SW480 (cell line): ENCODE measurements at regions not wholly inside any gene's neighbourhood (a gene's known extent, or its start where the extent isn't known, plus 50 kb on each side); places are given as distances from the start of the nearest gene placed in this dataset.
A peak's percentile ranks its signal among the peaks of the same experiment; 100 is the strongest.
"Not testable (repeated sequence)": the region's sequence is repeated elsewhere in the genome, so short reads cannot be mapped to it uniquely, and the experiment has no call there.

Source experiments
- DNase-seq: peaks from one replicate; pipeline ENCODE4 v3.0.0-alpha.2; 2016; ENCODE audit warnings: low spot score

GRCh38 chr4:111267786-111268185, 644.9 kb upstream of the PITX2 start:
- DNase-seq: no peak

DNA sequence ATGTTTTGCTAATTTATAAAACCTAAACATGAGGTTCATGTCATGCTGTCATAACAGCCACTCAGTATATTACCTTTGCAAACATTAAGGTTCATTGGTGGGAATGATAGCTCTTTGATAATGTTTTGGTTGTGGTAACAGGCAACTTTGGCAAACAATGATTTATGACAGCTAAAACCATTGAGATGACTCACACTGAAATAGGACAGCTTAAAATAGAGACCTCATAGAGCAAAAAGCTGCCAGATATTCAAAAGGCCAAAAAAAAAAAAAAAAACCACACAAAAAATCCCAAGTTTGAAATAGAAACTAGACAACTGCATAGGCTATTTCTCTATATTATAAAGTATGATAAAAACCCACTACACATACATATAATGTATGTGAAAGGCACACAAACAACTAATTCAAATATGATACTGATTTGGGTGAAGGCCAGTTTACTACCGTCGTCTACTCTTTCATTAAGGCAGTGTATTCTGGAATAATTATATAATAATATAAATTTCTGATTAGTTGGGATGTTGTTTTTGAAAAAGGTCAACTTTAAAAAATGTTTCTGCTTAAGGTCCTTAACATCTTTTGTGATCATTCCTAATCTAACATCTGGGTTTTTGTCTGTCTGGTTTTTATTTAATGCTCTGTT, 646.0 kb upstream of the PITX2 start:
- peak; percentile 77 for DNase-seq

GRCh38 chr4:111269439-111269838, 646.6 kb upstream of the PITX2 start:
- DNase-seq: no peak

DNA sequence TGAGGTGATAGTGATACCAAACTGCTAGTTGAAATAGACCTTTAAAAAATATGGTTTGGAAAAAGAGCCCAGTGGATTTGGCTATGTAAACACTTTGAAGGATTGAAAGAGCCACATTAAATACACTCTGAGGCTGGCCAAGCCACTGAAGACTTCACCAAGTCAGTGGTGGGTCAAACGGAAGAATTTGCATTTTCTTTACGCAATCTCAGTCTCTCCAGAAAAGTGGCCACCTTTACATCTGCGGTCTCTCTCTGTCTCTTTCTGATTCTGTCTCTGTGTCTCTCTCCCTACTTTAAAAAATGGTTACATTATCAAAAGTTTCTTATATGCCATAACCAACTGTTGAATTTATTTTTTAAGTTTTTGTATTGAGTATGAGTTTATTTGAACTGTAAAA, 651.2 kb upstream of the PITX2 start:
- DNase-seq: no peak

DNA sequence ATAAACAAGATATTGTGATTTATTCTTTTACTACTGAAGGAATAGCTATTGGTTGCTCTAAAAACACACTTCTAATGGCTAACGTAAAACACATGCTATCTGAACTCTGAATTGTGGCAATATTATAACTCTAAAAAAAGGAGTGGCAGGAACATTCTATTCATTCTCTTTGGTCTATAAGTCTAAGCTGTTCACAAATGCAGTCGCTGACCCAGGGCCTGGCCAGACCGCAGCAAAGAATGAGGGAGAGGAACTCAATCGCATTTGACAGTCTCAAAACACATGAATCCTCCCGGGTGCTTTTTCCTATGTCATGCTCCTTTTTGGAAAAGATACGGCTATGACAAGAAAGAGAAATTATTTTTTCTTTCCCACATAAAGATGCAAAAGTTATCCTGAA, 651.6 kb upstream of the PITX2 start:
- DNase-seq: no peak

DNA sequence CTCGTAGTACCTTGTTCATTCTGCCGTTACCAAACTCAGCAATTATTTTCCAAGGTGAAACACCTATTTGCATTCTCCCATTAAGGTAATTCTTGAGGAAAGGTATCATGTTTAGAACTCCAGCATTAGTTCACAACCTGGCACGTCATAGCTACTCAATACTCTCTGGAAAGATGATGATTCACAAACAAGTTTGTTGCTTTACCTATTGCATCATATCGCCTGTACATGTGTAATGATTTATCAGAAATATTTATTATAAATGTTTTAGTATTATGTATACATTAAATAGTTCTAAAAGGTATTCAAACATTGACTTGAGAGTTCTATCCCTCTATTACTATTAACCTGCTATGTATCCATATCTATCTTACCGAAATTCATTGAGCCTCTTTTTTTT, 658.3 kb upstream of the PITX2 start:
- DNase-seq: no peak

GRCh38 chr4:111282035-111282434, 659.2 kb upstream of the PITX2 start:
- DNase-seq: no peak

DNA sequence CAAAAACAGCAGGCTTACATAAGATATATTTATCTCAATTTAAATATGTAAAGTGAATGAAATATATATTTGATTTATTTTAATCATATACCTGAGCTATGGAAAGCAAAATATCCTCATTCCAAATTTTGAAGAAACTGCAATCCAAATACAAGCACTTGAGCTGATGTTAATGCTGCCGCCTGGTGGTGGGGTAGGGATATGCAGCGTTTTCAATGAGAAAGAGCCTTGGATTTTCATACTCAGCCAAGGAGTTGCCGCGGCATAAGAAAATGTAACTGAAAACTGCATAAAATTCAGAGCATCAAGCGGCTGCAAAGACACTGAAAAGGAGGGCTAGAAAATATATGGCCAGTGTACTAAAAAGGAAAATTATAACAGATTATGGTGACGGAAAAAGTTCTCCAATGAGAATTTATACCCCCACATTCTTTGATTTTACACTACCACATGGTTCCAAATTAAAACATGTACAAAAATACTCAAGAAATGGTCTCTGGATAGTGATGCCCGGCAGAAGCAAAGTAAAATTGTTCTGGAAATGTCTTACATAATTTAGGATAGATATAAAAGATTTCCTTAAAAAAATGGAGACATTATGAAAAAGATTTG, 660.3 kb upstream of the PITX2 start:
- DNase-seq: peak; percentile 26

GRCh38 chr4:111296466-111296865, 673.6 kb upstream of the PITX2 start:
- no peak for DNase-seq

- DNase-seq: no peak
Measured at GRCh38 chr4:111303806-111304205, 680.9 kb upstream of the PITX2 start.

- DNase-seq: no peak
Measured at GRCh38 chr4:111323496-111323895, 700.6 kb upstream of the PITX2 start.

DNA sequence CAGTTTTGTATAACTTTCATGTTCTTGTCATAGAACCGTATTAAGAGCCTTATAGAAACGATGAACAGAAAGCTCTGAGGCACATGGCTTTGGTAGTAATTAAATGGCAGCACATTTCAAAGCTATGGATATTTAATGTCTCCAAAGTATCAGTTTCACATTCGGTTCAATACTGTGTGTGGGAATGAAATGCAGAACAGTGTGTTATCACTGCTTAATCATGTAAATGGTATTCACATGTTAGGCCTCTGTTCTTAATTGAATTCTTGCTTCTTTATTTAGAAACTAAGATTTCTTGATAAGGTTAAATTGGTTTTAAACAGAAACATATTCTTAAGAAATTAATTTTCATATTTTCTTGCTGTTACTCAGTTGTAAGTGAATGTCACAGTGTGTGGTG, 701.0 kb upstream of the PITX2 start:
- no peak for DNase-seq

DNA sequence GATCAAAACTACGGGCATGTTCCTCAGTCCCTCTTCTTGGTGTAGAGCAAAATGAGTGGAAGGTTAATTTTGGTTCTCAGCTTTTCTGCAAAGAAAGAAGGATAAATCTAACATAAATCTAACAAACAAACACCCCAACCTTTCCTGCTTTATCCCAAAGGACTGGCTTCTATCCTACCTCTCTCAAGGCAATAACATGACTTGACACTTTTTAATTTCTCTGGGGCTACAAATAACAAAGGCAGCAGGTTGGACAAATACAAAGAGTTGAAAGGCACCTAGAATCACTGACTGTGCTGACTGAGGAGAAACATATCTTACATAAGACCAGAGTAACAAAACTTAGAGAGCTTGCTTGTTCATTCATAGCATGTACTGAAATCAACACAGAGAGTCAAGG, 703.6 kb upstream of the PITX2 start:
- DNase-seq: no peak

GRCh38 chr4:111330786-111331185, 707.9 kb upstream of the PITX2 start:
- no peak for DNase-seq

DNA sequence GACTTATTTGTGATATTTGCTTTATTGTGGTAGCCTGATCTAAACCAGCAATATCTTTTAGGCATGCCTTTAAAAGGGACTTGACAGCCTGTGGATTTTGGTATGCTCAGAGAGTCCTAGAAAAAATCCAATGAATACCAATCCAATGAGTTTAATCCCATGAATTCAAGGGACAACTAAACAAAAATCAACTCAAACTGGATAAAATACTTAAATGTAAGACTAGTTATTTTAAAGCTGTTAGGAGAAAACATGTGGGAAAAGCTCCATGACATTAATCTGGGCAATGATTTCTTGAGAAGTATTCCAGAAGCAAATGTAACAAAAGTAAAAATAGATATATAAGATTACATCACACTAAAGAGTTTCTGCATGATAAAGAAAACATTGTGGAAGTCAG, 711.5 kb upstream of the PITX2 start:
- DNase-seq: no peak

DNA sequence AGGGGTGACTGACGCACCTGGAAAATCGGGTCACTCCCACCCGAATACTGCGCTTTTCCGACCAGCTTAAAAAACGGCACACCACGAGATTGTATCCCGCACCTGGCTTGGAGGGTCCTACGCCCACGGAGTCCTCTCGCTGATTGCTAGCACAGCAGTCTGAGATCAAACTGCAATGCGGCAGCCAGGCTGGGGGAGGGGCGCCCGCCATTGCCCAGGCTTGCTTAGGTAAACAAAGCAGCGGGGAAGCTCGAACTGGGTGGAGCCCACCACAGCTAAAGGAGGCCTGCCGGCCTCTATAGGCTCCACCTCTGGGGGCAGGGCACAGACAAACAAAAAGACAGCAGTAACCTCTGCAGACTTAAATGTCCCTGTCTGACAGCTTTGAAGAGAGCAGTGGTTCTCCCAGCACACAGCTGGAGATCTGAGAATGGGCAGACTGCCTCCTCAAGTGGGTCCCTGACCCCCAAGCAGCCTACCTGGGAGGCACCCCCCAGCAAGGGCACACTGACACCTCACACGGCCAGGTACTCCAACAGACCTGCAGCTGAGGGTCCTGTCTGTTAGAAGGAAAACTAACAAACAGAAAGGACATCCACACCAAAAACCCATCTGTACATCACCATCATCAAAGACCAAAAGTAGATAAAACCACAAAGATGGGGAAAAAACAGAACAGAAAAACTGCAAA, 714.5 kb upstream of the PITX2 start:
- not testable (repeated sequence) for DNase-seq

DNA sequence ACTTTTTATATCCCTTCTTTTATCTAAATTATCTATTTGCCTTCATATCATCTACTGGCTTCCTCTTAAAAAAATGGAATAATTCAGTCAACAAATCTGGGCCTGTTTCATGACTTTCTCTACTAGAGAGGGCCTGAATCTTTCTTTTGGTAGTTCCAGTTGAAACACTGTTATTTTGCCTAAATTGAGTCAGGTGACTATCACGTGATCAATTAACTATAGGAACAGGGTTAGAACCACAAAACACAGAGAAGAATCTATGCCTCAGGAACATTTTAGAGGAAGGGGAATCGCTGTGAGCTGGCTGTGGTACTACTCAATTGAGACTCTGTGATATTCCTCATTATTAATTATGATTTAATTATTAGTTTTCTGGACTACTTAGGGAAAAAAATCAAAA, 736.7 kb upstream of the PITX2 start:
- DNase-seq: no peak

- DNase-seq: no peak
Measured at GRCh38 chr4:111360906-111361305, 738.0 kb upstream of the PITX2 start.

DNA sequence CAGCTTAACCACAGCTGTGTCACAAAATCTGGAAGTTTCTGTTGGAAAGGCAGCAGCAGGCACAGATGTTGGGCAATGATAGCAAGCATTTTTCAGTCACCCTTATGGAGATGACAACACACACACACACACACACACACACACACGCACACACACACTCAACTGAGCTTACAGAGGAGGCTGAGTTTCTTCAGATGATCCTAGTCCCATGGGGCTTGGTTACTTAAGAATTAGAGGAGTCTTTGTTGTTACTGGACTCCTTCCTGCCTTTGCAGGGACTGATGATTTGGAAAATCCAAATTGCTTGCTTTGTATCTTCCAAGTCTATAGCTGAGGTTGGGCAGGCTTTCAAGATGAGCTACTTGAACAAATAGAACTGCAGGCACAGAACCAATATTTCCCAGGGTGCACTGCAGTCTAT, 740.1 kb upstream of the PITX2 start:
- DNase-seq: no peak

GRCh38 chr4:111377880-111378279, 755.0 kb upstream of the PITX2 start:
- DNase-seq: not testable (repeated sequence)

GRCh38 chr4:111388561-111388960, 756.7 kb upstream of the FAM241A start:
- DNase-seq: no peak

DNA sequence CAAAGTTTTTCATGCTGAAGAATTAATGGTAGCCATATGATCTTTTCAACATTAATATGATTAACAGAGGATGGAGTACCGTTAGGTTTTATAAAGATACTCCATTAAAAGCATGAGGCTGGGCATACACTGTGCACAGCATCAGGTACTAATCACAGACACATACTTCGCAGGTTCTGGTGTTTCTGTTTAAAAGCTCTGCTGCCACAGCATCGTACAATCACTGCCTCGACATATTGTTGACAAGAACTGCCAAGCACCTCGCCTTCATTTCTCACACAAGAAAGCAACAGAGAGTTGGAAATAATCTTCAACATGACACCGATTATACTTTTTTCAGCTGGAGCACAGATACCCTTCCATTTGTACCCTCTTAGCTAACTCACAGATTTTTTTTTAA, 753.4 kb upstream of the FAM241A start:
- DNase-seq: no peak

- DNase-seq: no peak
Measured at GRCh38 chr4:111393781-111394180, 751.5 kb upstream of the FAM241A start.

- no peak for DNase-seq
Measured at GRCh38 chr4:111398906-111399330, 746.3 kb upstream of the FAM241A start.
